ENCODE measurements at regions not wholly inside any gene's neighbourhood (a gene's known extent, or its start where the extent isn't known, plus 50 kb on each side); places are given as distances from the start of the nearest gene placed in this dataset.

DNA sequence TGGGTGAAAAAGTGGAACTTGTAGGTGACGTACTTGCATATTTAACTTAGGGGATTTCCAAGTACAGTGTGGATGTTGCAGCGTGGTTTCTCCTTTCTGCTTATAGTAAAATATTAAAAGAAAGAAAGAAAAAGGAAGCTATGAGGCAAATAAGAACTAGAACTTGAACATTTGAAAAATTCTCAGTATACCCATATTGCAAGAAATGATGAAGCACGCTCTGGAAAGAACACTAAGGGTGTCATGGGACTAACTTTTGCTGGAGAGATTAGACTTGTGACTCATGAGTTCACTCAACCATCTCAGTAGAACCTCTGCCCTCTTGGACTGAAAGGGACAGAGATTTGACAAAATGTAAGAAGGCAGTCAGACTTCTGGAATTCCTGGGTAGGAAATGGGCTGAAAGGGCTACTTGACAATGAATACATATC lies 704.5 kb upstream of the ADGRL4 start:
- intact Hi-C loops (cut with micrococcal nuclease; ENCODE audit: unreplicated experiment): no loop called here
- no peaks in the 10 kb centered on the region; the same call in 1 of the 2 replicates for H3K36me3 ChIP-seq (ENCODE audit: insufficient read depth, low read length)
- POLR2A ChIA-PET: interaction anchor here (0.5 to 1.2 kb wide), 5 partner anchors 14 to 214 kb away, joined by 3 to 4 read pairs (median 3); no protein-coding TSS in a partner anchor
- peak overlapping the region; percentile 67 for H3K4me2 ChIP-seq (ENCODE audit: low read length)
- H2AFZ ChIP-seq (ENCODE audit: low read length): peak overlapping the region; percentile 96
- no peaks in the 10 kb centered on the region for H3K79me2 ChIP-seq (ENCODE audit: insufficient read depth, low read depth, low read length)
- CTCF ChIA-PET (ENCODE audit: unreplicated experiment): interaction anchor here (0.6 to 0.8 kb wide), 2 partner anchors 15 to 208 kb away, joined by 3 read pairs; no protein-coding TSS in a partner anchor
- H3K9me2 ChIP-seq (ENCODE audit: insufficient read depth, low read length): no peaks in the 10 kb centered on the region
- no peaks in the 10 kb centered on the region; the same call in 1 of the 2 replicates for H3K9me3 ChIP-seq (ENCODE audit: low read length)
- H3K27ac ChIP-seq (ENCODE audit: low read depth, low read length, poor library complexity, severe bottlenecking): peak overlapping the region; percentile 80
- BruUV-seq (replicated peaks): no TSS peak
- TF ChIP-seq EZH2phosphoT487 (IDR thresholded peaks at IDR 0.05; ENCODE audit: borderline replicate concordance, low read depth, low read length): no peak
- TF ChIP-seq, protein P1, sequence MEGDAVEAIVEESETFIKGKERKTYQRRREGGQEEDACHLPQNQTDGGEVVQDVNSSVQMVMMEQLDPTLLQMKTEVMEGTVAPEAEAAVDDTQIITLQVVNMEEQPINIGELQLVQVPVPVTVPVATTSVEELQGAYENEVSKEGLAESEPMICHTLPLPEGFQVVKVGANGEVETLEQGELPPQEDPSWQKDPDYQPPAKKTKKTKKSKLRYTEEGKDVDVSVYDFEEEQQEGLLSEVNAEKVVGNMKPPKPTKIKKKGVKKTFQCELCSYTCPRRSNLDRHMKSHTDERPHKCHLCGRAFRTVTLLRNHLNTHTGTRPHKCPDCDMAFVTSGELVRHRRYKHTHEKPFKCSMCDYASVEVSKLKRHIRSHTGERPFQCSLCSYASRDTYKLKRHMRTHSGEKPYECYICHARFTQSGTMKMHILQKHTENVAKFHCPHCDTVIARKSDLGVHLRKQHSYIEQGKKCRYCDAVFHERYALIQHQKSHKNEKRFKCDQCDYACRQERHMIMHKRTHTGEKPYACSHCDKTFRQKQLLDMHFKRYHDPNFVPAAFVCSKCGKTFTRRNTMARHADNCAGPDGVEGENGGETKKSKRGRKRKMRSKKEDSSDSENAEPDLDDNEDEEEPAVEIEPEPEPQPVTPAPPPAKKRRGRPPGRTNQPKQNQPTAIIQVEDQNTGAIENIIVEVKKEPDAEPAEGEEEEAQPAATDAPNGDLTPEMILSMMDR (conservative IDR thresholded peaks at IDR 0.05; ENCODE audit: low read length): no peak
- no peaks in the 10 kb centered on the region for H4K20me1 ChIP-seq (ENCODE audit: insufficient read depth, low read length)
- H3K4me3 ChIP-seq (ENCODE audit: low read depth, low read length, poor library complexity, severe bottlenecking): peak overlapping the region; percentile 34
- H3K4me1 ChIP-seq (ENCODE audit: insufficient read depth, low read length, poor library complexity, severe bottlenecking): peaks cover 56% of the 10 kb centered on the region
- peak; percentile 61 for DNase-seq (ENCODE audit: low spot score)

DNA sequence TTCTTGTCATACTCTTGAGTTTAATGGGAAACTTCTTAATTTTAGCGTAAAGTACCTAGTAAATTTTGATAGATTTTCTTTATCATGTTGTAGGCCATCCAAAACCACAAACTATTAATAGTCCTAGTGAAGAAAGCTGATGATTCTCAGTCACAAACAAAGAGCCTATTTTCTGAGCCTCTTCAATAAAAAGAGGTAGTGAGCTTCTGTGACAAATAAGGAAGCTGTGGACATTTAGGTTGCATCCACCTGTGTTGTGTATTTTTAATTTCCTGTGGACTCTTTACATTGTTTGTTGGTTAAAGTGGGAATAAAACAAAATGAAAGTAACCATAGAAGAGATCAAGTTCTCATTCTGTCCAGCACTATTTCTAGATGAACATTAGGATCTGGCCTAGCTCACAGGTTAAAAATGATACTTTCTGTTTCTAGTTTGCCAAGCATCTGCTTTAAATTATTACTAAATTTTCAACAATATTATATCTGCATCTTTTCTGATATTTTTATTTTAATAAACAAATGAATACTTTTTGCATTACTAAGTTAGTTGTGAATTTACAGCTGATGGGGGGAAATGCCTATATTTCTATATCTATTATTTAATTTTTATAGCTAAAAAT lies 702.2 kb upstream of the ADGRL4 start:
- H3K79me2 ChIP-seq (ENCODE audit: insufficient read depth, low read depth, low read length): no peaks in the 10 kb centered on the region
- ChIA-PET POLR2A (interaction anchor here (0.5 to 0.9 kb wide), 3 partner anchors 30 to 240 kb away, joined by 3 read pairs; no protein-coding TSS in a partner anchor), CTCF (ENCODE audit: unreplicated experiment) (no interaction called here)
- H3K4me2 ChIP-seq (ENCODE audit: low read length): peak overlapping the region; percentile 63
- peak overlapping the region; percentile 80 for H3K27ac ChIP-seq (ENCODE audit: low read depth, low read length, poor library complexity, severe bottlenecking)
- TF ChIP-seq, protein P1 (conservative IDR thresholded peaks at IDR 0.05; ENCODE audit: low read length): no peak
- TF ChIP-seq EZH2phosphoT487 (IDR thresholded peaks at IDR 0.05; ENCODE audit: borderline replicate concordance, low read depth, low read length): no peak
- no peaks in the 10 kb centered on the region; the same call in 1 of the 2 replicates for H3K36me3 ChIP-seq (ENCODE audit: insufficient read depth, low read length)
- no TSS peak for BruUV-seq (replicated peaks)
- no peaks in the 10 kb centered on the region for H4K20me1 ChIP-seq (ENCODE audit: insufficient read depth, low read length)
- intact Hi-C loops (cut with micrococcal nuclease; ENCODE audit: unreplicated experiment): no loop called here
- peak; percentile 65 for DNase-seq (ENCODE audit: low spot score)
- peak overlapping the region; percentile 96 for H2AFZ ChIP-seq (ENCODE audit: low read length)
- H3K4me1 ChIP-seq (ENCODE audit: insufficient read depth, low read length, poor library complexity, severe bottlenecking): peaks cover 60% of the 10 kb centered on the region
- H3K4me3 ChIP-seq (ENCODE audit: low read depth, low read length, poor library complexity, severe bottlenecking): peak overlapping the region; percentile 39
- peaks cover 9% of the 10 kb centered on the region; the same call in 1 of the 2 replicates for H3K9me3 ChIP-seq (ENCODE audit: low read length)
- no peaks in the 10 kb centered on the region for H3K9me2 ChIP-seq (ENCODE audit: insufficient read depth, low read length)

DNA sequence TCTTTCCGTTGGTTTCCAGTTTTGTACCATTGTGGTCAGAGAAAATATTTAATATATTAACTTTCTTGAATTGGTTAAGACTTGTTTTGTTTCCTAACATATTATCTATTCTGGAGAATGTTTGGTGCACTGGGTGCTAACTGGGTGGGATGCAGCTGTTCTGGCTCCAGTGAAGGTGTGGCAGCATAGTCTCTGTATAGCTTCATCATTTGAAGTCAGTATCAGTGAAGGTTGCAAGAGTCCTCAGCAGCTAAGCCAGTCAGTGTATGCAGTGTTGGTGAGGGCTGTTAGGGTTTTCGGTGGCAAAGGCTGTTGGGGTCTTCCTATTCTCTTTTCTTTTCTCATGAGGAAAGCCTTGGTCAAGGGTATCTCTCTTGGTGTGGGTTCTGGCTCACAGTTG lies 698.7 kb upstream of the ADGRL4 start:
- H3K79me2 ChIP-seq (ENCODE audit: insufficient read depth, low read depth, low read length): no peaks in the 10 kb centered on the region
- POLR2A ChIA-PET: no interaction called here
- H2AFZ ChIP-seq (ENCODE audit: low read length): peak overlapping the region; percentile 44; the same call in 1 of the 2 replicates
- BruUV-seq (replicated peaks): no TSS peak
- H3K27ac ChIP-seq (ENCODE audit: low read depth, low read length, poor library complexity, severe bottlenecking): no peak overlapping the region
- intact Hi-C loops (cut with micrococcal nuclease; ENCODE audit: unreplicated experiment): no loop called here
- CTCF ChIA-PET (ENCODE audit: unreplicated experiment): no interaction called here
- no peaks in the 10 kb centered on the region; the same call in 1 of the 2 replicates for H3K36me3 ChIP-seq (ENCODE audit: insufficient read depth, low read length)
- TF ChIP-seq, protein P1 (conservative IDR thresholded peaks at IDR 0.05; ENCODE audit: low read length): no peak
- TF ChIP-seq EZH2phosphoT487 (IDR thresholded peaks at IDR 0.05; ENCODE audit: borderline replicate concordance, low read depth, low read length): no peak
- no peak overlapping the region for H3K4me2 ChIP-seq (ENCODE audit: low read length)
- no peaks in the 10 kb centered on the region for H3K9me2 ChIP-seq (ENCODE audit: insufficient read depth, low read length)
- H4K20me1 ChIP-seq (ENCODE audit: insufficient read depth, low read length): no peaks in the 10 kb centered on the region
- H3K9me3 ChIP-seq (ENCODE audit: low read length): peaks cover 9% of the 10 kb centered on the region; the same call in 1 of the 2 replicates
- H3K4me3 ChIP-seq (ENCODE audit: low read depth, low read length, poor library complexity, severe bottlenecking): no peak overlapping the region
- DNase-seq (ENCODE audit: low spot score): no peak
- peaks cover 50% of the 10 kb centered on the region for H3K4me1 ChIP-seq (ENCODE audit: insufficient read depth, low read length, poor library complexity, severe bottlenecking)
